Activated CD4-positive, alpha-beta T cell treated with anti-CD3 and anti-CD28 coated beads, Interleukin-2, amount 50 U/mL, for 24 hours (primary cell): ENCODE measurements at regions not wholly inside any gene's neighbourhood (a gene's known extent, or its start where the extent isn't known, plus 50 kb on each side); places are given as distances from the start of the nearest gene placed in this dataset.

ENCODE experiments used
- DNase-seq, 2 donors: peaks; one replicate each; pipeline ENCODE4 v3.0.0-alpha.2; 2020; ENCODE audit warnings: low read depth in 1 of 2, low spot score in 1 of 2

DNA sequence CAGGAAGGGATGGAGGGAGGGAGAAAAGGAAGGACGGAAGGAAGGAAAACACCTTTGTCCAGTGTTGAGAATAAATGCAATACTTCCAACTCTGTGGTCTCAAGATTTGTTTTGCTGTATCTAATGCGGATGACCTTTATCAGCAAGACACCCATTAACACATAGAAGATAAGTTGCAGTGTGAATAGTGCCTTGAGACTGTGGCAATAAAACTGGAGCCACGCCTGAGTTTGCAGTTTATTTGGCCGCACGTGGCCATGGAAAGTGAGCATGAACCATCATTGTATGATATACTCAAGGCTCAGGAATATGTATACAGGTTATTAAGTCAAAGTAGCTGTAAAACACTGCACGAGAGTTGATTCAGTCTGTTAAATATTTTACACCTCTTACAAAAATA is 113.6 kb upstream of the EEA1 start:
- DNase-seq = no peak

DNA sequence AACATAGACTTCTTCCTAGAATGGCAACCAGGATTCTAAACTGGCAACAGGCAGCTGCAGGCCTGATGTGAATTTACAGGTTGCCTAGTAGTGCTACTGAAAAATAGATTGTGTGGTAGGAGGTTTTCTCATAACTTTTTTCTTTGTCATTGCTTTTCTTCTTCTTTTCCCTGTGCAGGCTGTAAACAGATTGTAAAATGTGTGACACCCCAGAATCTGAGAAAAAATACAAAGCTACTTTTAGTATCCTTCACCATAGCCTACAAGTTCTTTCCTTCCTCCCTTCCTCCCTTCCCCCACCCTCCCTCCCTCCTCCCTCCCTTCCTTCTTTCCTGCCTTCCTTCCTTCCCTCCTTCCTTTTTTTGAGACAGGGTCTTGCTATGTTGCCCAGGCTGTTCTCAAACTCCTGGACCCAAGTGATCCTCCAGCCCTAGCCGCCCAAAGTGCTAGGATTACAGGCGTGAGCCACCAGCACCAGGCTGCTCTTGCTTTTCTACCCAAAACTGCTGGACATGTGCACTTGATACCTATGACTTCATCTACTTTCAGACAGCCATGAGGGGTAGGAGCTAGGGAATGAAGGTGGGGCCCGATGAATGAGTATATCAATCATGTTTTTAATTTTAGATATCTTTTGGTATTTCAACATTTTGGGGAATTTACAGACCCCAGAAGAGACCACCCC is 114.2 kb upstream of the EEA1 start:
- no peak for DNase-seq

- DNase-seq = no peak
Measured at GRCh38 chr12:93043877-93044209, 114.7 kb upstream of the EEA1 start.

DNA sequence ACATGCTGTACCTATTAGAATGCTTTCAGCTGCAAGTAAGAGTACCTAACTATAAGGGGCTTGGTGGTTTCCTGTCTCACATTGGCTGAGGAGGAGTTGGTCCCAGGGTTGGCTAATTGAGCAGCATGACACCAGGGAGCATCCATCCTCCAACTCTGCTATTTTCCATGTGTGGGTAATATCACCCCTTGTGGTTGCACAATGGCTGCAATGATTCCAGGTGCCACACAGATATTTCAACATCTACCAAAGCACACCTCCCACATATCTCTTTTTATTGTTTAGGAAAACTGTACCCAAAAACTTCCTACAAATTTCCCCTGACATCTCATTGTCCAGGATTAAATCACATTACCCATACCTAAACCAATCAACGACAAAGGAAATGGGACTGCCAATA is 118.0 kb upstream of the EEA1 start:
- DNase-seq = no peak

- no peak for DNase-seq
Measured at GRCh38 chr12:93048656-93049055, 119.6 kb upstream of the EEA1 start.

DNA sequence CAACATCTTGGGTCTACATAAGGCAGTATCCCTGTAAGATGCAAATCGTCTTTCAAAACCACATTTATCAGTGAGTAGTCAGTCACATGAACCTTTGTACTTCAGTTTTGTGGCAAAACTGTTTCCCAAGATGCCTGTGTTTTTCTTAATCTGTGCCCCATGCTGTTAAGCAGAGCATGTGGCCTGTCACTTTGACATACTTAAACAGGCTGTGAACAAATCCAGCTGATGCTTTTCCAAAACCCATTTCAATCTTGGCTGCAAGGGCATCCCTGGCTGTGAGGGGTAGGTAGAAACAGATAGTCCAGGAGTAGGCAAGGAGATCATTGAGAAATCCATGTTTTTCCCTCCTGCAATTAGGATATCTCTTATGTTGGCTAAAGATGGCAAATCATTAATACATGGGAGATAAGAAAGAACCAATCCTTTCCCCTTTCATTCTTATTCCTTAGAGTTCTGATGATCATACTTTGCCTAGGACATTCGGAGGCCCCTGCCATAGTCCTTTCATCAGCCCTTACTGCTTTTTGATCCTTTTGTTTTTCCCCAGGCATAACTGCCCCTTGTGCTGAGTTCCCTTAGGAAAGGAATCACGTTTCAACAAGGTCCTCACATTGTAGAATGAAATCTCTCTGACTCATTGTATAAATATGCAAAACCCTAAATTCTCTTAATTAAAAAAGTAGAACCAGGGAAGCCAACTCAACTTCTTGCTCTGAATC is 121.1 kb upstream of the EEA1 start:
- no peak for DNase-seq

DNA sequence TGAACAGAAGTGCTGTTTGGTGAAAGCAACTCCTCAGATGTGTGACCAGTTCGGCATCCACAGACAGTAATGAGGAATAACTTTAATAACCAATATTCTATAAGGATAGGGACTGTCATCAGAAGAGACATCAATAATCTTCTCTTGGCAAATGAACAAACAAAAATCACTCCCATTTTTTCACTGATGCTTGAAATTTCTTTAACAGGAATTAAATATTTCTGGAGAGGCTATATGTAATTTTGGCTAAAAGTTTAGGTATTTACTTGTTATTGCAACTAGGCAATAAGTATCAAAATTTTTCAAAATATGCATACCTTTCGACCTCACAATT is 121.6 kb upstream of the EEA1 start:
- DNase-seq = no peak

GRCh38 chr12:93054021-93054420 is 124.9 kb upstream of the EEA1 start:
- DNase-seq = no peak

- no peak for DNase-seq
Measured at GRCh38 chr12:93055221-93055620, 126.1 kb upstream of the EEA1 start.

DNA sequence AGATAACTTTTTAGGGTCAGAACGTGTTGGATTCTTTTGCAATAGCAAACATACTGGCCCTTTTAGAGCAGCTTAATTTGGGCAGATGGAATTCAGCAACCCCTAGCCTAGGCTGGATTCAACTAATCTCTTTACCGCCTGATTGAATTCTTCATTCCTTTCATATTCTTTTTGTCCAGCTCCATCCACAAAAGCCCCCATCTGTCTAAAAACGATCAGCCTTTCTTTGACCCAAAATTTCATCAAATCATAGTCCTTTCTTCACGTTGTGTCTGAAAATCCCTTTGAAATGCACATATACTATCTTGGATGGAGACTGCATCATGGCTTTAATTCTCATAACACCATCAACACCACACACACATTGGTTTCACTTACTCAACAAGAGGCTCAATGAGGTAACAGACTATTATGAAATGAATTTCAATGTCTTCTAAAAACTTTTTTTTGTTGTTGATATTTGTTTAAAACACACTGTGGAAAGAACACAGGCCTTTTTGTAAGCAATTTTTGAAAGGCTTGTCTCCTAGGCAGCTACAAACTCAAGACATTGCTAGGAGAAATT is 128.0 kb upstream of the EEA1 start:
- no peak for DNase-seq

GRCh38 chr12:93058280-93058679 is 129.2 kb upstream of the EEA1 start:
- no peak for DNase-seq

DNA sequence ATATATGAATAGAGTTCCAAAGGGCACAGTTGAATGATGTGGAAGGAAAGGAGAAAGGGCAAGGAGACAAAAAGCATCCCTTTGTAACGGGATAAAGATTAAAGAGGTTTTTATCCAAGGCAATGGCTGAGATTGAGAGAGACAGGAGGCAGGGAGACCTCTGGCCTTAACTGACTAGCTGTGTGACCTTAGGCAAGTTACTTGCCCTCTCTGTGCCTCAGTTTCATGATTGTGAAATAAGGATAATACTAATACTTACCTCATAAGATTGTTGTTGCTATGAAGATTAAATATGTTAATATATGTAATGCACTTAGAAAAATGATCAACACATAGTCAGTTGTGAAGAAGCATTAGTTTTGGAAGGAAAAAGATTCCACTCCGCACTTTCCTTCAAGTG is 130.2 kb upstream of the EEA1 start:
- DNase-seq = no peak

DNA sequence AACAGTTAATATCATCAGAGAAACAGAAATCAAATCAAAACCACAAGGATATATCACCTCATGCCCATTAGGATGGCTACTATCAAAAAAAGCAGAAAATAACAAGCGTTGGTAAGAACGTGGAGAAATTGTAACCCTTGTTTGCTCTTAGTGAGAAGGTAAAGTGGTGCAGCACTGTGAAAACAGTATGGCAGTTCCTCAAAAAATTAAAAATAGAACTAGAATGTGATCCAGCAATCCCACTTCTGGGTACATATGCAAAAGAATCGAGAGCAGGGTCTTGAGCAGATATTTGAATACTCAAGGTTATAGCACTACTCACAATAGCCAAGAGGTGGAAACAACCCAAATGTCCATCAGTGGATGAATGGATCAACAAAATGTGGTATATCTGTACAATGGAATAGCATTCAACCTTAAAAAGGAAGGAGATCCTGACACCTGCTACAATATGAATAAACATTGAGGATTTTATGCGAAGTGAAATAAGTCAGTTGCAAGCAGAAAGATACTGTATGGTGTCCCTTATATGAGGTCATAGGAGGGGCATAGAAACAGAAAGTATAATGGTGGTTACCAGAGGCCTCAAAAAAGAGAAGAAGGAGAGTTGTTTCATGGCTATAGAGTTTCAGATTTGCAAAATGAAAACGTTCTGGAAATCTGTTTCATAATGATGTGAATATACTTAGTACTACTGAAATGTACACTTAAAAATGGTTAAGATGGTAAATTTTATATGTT is 131.0 kb upstream of the EEA1 start:
- DNase-seq = no peak

DNA sequence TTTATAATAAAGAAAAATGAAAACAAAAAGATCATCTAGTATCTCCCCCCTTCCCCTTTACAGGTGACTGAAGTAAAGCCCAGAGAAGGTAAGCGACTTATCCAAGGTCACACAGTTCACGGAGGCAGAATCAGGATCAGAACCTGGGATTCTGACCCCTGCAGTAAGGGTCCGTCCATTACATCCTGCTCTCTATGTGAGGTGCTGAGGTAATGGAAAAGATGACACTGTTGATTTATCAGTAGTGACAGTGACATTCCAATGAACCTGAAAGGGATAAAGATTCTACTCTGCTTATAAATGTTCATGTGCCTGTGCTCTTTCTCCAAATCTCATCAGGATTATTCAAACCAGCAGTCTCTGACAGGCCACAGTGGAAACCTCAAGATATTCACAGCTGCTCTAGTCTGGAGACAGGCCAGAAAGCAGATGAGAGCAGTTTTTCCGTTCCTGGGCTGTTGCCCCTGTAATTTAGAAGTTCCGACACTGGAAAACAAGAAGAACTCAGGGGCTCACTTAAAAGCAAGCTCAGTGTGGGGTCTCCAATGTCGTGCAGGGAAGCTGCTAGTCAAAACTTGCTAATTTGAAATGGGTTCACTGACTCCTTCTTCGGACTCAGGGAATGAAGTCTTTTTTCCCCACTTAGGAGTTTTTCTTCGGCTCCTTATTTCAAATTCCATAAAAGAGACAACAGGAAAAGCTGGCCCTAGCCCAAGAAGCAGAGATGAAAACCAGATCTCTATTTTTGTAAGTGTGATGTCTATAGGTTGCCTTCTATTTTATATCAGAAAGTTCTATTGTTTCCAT is 131.8 kb upstream of the EEA1 start:
- no peak for DNase-seq

DNA sequence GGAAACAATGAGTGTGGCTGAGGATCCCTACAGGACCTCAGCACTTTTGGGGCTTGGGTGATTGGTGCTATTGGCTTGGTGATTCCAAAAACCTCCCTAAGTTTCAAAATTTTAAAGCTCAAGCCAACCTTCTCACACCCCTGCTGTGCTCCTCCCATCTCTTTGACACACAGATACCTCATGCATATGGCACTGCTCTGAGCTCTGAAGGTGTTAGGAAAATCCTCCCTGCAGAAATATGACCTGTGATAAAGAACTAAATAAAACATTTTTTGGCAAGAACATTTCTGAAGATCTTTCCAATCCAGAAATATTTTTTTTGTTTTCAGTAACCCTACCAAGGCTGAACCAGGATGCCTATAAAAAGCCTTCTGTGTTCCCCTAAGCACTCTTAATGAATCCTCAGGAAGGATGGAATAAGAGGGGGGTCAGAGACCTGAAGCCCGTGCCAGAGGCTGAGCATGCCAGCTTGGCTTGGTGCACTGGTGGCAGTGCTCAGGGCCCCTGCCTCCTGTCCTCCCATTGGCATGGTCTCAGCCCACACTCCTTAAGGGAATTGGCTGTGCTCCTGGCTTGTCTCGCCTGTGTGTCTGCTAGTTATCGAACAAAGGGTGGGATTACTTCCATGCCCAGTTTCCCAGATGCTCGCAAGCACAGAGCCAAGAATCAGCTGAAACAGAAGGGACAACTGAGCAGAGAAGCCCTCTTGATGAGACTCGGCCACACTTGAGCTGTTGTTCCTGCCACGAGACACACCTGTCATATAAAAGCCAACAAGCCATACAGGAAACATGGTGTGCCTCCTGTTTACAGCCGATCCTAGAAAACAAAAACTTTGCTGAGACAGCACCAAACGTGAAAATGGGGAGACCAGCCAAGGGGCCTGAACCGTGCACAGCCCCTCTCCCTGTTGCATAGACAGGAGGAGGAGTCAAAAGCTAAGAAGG is 132.7 kb upstream of the EEA1 start:
- DNase-seq = no peak

- DNase-seq = no peak
Measured at GRCh38 chr12:93065896-93066295, 136.8 kb upstream of the EEA1 start.

- DNase-seq = no peak
Measured at GRCh38 chr12:93072340-93072739, 143.2 kb upstream of the EEA1 start.

- DNase-seq = no peak
Measured at GRCh38 chr12:93073324-93073723, 144.2 kb upstream of the EEA1 start.

- no peak for DNase-seq
Measured at GRCh38 chr12:93078059-93078458, 149.0 kb upstream of the EEA1 start.

GRCh38 chr12:93078577-93078976 is 149.5 kb upstream of the EEA1 start:
- no peak for DNase-seq
